ENCODE measurements at regions not wholly inside any gene's neighbourhood (a gene's known extent, or its start where the extent isn't known, plus 50 kb on each side); places are given as distances from the start of the nearest gene placed in this dataset.

DNA sequence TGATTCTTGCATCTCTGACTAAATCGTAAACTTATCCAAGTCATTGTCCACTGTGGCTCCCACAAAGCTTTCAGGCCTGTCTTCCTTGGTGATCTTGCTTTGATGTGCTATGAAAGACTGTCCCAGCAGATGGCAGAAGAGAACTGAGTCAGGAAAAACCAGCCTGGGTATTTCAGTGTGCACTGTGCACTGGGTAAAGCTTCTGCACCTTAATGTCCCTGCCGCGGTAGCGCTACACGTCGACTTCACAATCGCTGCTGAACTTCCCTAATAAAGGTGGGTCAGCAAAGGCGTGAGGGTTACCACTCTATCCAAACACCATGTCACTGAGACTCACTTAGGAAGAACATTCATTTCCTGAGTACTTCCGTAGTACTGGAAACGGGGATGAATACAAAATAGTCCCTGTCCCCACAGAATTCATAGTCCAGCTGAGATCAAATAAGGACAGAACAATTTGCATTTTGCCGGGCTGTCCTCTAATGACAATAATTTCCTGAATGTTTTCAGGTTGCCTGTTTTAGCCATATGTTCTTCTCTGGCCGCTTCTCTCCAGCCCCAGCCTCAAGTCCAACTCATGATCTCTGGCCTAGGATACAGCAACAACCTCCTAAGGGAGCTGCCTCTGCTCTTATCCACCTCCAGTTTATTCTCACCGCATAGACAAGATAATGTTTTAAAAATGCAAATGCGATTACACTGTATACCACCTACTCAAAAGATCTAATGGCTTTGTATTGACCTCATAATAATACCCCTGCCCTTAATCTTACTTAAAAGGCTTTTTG is 83.6 kb upstream of the AKAP13 start (continued):
- TF ChIP-seq, protein P1, sequence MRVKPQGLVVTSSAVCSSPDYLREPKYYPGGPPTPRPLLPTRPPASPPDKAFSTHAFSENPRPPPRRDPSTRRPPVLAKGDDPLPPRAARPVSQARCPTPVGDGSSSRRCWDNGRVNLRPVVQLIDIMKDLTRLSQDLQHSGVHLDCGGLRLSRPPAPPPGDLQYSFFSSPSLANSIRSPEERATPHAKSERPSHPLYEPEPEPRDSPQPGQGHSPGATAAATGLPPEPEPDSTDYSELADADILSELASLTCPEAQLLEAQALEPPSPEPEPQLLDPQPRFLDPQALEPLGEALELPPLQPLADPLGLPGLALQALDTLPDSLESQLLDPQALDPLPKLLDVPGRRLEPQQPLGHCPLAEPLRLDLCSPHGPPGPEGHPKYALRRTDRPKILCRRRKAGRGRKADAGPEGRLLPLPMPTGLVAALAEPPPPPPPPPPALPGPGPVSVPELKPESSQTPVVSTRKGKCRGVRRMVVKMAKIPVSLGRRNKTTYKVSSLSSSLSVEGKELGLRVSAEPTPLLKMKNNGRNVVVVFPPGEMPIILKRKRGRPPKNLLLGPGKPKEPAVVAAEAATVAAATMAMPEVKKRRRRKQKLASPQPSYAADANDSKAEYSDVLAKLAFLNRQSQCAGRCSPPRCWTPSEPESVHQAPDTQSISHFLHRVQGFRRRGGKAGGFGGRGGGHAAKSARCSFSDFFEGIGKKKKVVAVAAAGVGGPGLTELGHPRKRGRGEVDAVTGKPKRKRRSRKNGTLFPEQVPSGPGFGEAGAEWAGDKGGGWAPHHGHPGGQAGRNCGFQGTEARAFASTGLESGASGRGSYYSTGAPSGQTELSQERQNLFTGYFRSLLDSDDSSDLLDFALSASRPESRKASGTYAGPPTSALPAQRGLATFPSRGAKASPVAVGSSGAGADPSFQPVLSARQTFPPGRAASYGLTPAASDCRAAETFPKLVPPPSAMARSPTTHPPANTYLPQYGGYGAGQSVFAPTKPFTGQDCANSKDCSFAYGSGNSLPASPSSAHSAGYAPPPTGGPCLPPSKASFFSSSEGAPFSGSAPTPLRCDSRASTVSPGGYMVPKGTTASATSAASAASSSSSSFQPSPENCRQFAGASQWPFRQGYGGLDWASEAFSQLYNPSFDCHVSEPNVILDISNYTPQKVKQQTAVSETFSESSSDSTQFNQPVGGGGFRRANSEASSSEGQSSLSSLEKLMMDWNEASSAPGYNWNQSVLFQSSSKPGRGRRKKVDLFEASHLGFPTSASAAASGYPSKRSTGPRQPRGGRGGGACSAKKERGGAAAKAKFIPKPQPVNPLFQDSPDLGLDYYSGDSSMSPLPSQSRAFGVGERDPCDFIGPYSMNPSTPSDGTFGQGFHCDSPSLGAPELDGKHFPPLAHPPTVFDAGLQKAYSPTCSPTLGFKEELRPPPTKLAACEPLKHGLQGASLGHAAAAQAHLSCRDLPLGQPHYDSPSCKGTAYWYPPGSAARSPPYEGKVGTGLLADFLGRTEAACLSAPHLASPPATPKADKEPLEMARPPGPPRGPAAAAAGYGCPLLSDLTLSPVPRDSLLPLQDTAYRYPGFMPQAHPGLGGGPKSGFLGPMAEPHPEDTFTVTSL (CRISPR knock-in tag; IDR thresholded peaks at IDR 0.05; ENCODE audit: borderline replicate concordance), result no peak
- TF ChIP-seq ELF3 (CRISPR knock-in tag; IDR thresholded peaks at IDR 0.05) (peak; percentile 43; the same call in 1 of the 2 replicates), MYNN (CRISPR knock-in tag; IDR thresholded peaks at IDR 0.05; ENCODE audit: low read depth) (no peak), NPAS2 (CRISPR knock-in tag; IDR thresholded peaks at IDR 0.05; ENCODE audit: borderline replicate concordance) (no peak), RAD21 (CRISPR knock-in tag; IDR thresholded peaks at IDR 0.05) (peak; percentile 59; the same call in 1 of the 2 replicates), ATM (IDR thresholded peaks at IDR 0.05; ENCODE audit: borderline replicate concordance) (no peak), ZNF792 (CRISPR knock-in tag; IDR thresholded peaks at IDR 0.05) (peak; percentile 54; the same call in 1 of the 2 replicates), FOXK2 (IDR thresholded peaks at IDR 0.05) (no peak), ZNF530 (CRISPR knock-in tag; IDR thresholded peaks at IDR 0.05; ENCODE audit: low read depth) (no peak), ERF (CRISPR knock-in tag; IDR thresholded peaks at IDR 0.05) (peak; percentile 26; the same call in 1 of the 2 replicates), FOXA1 (IDR thresholded peaks at IDR 0.05) (no peak), FOXA1 (CRISPR knock-in tag; IDR thresholded peaks at IDR 0.05) (no peak)
- TF ChIP-seq, protein P2, sequence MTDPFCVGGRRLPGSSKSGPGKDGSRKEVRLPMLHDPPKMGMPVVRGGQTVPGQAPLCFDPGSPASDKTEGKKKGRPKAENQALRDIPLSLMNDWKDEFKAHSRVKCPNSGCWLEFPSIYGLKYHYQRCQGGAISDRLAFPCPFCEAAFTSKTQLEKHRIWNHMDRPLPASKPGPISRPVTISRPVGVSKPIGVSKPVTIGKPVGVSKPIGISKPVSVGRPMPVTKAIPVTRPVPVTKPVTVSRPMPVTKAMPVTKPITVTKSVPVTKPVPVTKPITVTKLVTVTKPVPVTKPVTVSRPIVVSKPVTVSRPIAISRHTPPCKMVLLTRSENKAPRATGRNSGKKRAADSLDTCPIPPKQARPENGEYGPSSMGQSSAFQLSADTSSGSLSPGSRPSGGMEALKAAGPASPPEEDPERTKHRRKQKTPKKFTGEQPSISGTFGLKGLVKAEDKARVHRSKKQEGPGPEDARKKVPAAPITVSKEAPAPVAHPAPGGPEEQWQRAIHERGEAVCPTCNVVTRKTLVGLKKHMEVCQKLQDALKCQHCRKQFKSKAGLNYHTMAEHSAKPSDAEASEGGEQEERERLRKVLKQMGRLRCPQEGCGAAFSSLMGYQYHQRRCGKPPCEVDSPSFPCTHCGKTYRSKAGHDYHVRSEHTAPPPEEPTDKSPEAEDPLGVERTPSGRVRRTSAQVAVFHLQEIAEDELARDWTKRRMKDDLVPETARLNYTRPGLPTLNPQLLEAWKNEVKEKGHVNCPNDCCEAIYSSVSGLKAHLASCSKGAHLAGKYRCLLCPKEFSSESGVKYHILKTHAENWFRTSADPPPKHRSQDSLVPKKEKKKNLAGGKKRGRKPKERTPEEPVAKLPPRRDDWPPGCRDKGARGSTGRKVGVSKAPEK (CRISPR knock-in tag; IDR thresholded peaks at IDR 0.05; ENCODE audit: borderline replicate concordance), result no peak
- TF ChIP-seq, protein P3, sequence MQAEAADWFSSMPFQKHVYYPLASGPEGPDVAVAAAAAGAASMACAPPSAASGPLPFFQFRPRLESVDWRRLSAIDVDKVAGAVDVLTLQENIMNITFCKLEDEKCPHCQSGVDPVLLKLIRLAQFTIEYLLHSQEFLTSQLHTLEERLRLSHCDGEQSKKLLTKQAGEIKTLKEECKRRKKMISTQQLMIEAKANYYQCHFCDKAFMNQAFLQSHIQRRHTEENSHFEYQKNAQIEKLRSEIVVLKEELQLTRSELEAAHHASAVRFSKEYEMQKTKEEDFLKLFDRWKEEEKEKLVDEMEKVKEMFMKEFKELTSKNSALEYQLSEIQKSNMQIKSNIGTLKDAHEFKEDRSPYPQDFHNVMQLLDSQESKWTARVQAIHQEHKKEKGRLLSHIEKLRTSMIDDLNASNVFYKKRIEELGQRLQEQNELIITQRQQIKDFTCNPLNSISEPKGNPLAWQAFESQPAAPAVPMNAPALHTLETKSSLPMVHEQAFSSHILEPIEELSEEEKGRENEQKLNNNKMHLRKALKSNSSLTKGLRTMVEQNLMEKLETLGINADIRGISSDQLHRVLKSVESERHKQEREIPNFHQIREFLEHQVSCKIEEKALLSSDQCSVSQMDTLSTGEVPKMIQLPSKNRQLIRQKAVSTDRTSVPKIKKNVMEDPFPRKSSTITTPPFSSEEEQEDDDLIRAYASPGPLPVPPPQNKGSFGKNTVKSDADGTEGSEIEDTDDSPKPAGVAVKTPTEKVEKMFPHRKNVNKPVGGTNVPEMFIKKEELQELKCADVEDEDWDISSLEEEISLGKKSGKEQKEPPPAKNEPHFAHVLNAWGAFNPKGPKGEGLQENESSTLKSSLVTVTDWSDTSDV (CRISPR knock-in tag; IDR thresholded peaks at IDR 0.05), result no peak
- TF ChIP-seq, protein P4, sequence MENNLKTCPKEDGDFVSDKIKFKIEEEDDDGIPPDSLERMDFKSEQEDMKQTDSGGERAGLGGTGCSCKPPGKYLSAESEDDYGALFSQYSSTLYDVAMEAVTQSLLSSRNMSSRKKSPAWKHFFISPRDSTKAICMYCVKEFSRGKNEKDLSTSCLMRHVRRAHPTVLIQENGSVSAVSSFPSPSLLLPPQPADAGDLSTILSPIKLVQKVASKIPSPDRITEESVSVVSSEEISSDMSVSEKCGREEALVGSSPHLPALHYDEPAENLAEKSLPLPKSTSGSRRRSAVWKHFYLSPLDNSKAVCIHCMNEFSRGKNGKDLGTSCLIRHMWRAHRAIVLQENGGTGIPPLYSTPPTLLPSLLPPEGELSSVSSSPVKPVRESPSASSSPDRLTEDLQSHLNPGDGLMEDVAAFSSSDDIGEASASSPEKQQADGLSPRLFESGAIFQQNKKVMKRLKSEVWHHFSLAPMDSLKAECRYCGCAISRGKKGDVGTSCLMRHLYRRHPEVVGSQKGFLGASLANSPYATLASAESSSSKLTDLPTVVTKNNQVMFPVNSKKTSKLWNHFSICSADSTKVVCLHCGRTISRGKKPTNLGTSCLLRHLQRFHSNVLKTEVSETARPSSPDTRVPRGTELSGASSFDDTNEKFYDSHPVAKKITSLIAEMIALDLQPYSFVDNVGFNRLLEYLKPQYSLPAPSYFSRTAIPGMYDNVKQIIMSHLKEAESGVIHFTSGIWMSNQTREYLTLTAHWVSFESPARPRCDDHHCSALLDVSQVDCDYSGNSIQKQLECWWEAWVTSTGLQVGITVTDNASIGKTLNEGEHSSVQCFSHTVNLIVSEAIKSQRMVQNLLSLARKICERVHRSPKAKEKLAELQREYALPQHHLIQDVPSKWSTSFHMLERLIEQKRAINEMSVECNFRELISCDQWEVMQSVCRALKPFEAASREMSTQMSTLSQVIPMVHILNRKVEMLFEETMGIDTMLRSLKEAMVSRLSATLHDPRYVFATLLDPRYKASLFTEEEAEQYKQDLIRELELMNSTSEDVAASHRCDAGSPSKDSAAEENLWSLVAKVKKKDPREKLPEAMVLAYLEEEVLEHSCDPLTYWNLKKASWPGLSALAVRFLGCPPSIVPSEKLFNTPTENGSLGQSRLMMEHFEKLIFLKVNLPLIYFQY (CRISPR knock-in tag; IDR thresholded peaks at IDR 0.05; ENCODE audit: borderline replicate concordance), result no peak; the same call in 1 of the 2 replicates
